Adrenal gland (tissue), 9 donors: ENCODE measurements at regions not wholly inside any gene's neighbourhood (a gene's known extent, or its start where the extent isn't known, plus 50 kb on each side); places are given as distances from the start of the nearest gene placed in this dataset.
A peak's percentile ranks its signal among the peaks of the same experiment; 100 is the strongest.
"Not testable (repeated sequence)": the region's sequence is repeated elsewhere in the genome, so short reads cannot be mapped to it uniquely, and the experiment has no call there.

Source experiments
- DNase-seq, 7 donors: peaks; one replicate each; pipeline ENCODE4 v3.0.0-alpha.2; 2019 to 2020
- H3K27ac ChIP-seq, 5 donors: fragments of 200-600 bp; sonication (generic) in 4 of 5; 1 replicate in 3 of 5; 2 replicates in 2 of 5; pipeline versions ENCODE4 v1.5.1 to v1.8.0; 2016 to 2020; ENCODE audit warnings: mild to moderate bottlenecking in 1 of 5
- H3K27me3 ChIP-seq: fragments of 200-600 bp; 2 replicates; pipeline ENCODE4 v1.8.0; 2021
- H3K36me3 ChIP-seq, 2 donors: fragments of 200-600 bp; replicated peaks in 1 of 2; 1 replicate in 1 of 2; 2 replicates in 1 of 2; pipeline versions ENCODE4 v1.5.1 to v1.8.0; 2018 to 2022
- H3K4me1 ChIP-seq, 2 donors: fragments of 200-600 bp; replicated peaks in 1 of 2; 1 replicate in 1 of 2; 2 replicates in 1 of 2; pipeline versions ENCODE4 v1.5.1 to v1.8.0; 2018 to 2021
- H3K4me3 ChIP-seq, 4 donors: fragments of 200-600 bp; sonication (generic) in 3 of 4; one replicate each; pipeline ENCODE4 v1.5.1; 2016 to 2018
- H3K9me3 ChIP-seq, 3 donors: fragments of 200-600 bp; sonication (generic) in 1 of 3; replicated peaks in 1 of 3; 1 replicate in 2 of 3; 2 replicates in 1 of 3; pipeline versions ENCODE4 v1.5.1 to v1.8.0; 2016 to 2021
- POLR2A ChIP-seq, 2 donors: fragments of 450-650 bp; IDR thresholded peaks; one replicate each; pipeline ENCODE4 v1.6.1; 2017; ENCODE audit warnings: antibody characterized with exemption in 2 of 2, mild to moderate bottlenecking in 2 of 2, moderate library complexity in 1 of 2
- WGBS, 4 donors: extraction: QIAGEN DNeasy Blood & Tissue Kit in 2 of 4; methylation state at CpG; one replicate each; pipeline versions ENCODE4 v1.1.5 to v1.1.7; 2013 to 2017; 5-methylcytosine and 5-hydroxymethylcytosine counted together
- intact Hi-C, 2 donors: fragments of 100-400 bp; cut with DNase I; formaldehyde crosslinking; loops; one replicate each; pipeline versions ENCODE4 v1.14.1 to v1.15.0; 2022 to 2023
- TF ChIP-seq, protein P1 (sequence below), 6 experiments: fragments of 450-650 bp in 4 of 6; fragments of 200-600 bp in 2 of 6; sonication (generic) in 1 of 6; IDR thresholded peaks; 1 replicate in 5 of 6; 2 replicates in 1 of 6; pipeline versions ENCODE4 v1.5.1 to v1.8.0; 2016 to 2021; ENCODE audit warnings: antibody characterized with exemption in 6 of 6, mild to moderate bottlenecking in 2 of 6, moderate library complexity in 1 of 6
- donor health status: healthy with polysubstance abuse.
- donor health status: Bipolar disorder and iron deficiency.
- donor health status: DM: yes; HTN: yes; CAD: no.
- donor health status: DM: no; HTN: no; CAD: no.
- donor health status: DM: no; HTN: no; CAD: no.

DNA sequence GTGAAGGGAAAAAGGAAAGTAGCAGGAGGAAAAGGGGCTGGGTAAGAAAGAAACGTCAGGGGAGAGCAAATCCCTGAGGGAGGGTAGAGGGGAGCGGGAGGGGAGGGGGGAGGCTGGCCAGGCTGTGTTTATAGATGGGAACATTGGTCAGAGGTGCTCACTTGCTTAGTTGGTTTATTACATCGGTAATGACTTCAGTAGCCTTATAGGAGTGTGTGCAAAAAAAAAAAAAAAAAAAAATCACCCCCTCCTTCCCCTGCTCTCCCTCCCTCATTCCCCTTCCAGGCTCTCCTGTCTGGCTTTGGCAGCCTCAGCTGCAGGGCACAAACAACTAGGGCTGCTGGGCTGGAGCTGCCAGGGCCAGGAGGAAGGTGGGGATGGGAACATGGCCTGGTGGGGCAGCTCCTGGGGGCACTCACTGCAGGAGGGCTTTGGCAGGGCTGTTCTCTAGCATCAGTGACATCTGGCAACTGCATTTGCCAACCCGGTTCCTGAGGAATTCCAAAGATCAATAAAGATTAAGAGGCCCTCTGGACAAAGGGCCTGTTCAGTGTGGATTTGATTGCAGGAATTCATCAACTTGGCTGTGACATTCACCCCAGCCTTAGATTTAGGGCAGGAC is 334.5 kb upstream of the FRG2C start:
- DNase-seq: no peak
- Histone ChIP-seq H3K27ac (no peak overlapping the region), H3K4me3 (no peak overlapping the region), H3K36me3 (no peaks in the 10 kb centered on the region), H3K4me1 (no peaks in the 10 kb centered on the region), H3K27me3 (no peaks in the 10 kb centered on the region), H3K9me3 (no peaks in the 10 kb centered on the region)
- TF ChIP-seq, protein P1, sequence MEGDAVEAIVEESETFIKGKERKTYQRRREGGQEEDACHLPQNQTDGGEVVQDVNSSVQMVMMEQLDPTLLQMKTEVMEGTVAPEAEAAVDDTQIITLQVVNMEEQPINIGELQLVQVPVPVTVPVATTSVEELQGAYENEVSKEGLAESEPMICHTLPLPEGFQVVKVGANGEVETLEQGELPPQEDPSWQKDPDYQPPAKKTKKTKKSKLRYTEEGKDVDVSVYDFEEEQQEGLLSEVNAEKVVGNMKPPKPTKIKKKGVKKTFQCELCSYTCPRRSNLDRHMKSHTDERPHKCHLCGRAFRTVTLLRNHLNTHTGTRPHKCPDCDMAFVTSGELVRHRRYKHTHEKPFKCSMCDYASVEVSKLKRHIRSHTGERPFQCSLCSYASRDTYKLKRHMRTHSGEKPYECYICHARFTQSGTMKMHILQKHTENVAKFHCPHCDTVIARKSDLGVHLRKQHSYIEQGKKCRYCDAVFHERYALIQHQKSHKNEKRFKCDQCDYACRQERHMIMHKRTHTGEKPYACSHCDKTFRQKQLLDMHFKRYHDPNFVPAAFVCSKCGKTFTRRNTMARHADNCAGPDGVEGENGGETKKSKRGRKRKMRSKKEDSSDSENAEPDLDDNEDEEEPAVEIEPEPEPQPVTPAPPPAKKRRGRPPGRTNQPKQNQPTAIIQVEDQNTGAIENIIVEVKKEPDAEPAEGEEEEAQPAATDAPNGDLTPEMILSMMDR (IDR thresholded peaks at IDR 0.05): no peak
- TF ChIP-seq POLR2A (IDR thresholded peaks at IDR 0.05): no peak
- intact Hi-C loops: no loop called here
- 53 to 66% (median 61%) methylated on average over 4 of the region's 4 CpGs for WGBS, 4 donors

DNA sequence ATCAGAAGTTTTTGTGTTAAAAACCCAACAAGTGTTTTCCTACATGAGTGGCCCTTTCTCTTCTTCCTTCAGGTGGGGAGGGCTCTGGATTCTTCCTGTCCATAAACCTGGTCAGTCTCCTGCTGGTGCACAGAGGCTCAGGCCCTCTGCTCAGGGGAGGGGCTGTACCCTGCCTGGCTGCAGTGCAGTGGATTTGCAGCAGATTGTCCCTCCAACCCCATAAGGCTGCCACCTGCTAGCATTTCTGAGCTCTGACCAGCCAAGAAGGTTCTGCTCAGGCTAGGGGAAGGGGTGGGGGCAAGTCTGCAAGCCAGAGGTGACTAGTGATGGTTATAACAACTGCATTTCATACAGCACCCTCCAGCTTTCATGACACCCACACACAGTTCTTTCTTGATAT is 333.7 kb upstream of the FRG2C start:
- intact Hi-C loops, DNase-seq, H3K4me3 ChIP-seq, H3K9me3 ChIP-seq, H3K4me1 ChIP-seq, H3K27ac ChIP-seq, H3K27me3 ChIP-seq, H3K36me3 ChIP-seq: not testable (repeated sequence)

DNA sequence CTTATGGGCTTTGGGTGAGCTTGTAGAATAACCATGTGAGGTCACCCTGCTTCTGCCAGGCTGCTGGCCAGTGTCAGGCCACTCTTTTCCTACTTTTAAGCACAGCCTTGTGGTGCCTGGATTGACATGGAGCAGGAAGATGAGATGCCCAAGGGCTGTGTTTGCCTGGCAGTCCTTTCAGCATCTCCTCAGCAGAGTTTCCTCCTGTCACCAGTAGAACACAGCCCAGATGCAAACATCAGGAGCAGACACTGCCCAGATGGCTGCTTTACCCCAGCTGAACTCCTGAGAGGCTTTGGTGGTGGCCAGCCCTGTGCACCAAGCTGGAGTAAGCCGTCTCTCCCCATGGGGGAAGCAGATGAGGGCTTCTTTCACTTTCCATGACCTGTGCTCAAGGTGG is 332.0 kb upstream of the FRG2C start:
- H3K4me1 ChIP-seq, H3K9me3 ChIP-seq, H3K4me3 ChIP-seq, H3K27ac ChIP-seq, H3K36me3 ChIP-seq, intact Hi-C loops, H3K27me3 ChIP-seq: not testable (repeated sequence)
- WGBS, 4 donors: 83 to 86% (median 85%) methylated on average over 1 of the region's 1 CpG; no CpG with 5 or more reads in 1 of the 4 donors
- DNase-seq: peak in 1 of 7 donors; percentile 69

DNA sequence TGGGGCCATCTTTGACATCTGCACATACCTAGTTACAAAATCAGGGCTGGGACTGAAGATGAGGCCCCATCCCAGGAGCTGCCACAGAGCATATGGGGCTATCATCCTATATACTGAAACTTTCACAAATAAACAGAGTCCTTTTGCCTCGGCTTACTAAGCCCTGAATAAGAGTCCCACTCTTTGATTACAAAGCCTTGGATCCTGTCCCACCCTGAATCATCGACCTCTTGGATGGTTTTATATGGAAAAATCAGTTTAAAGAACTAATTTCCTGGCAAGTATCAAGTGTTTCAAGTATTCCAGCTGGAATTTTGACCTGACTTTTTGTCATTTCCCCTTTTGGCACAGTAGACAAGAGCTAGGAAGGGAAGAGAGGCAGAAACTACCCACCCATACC is 331.3 kb upstream of the FRG2C start:
- intact Hi-C loops: no loop called here
- H3K27me3 ChIP-seq: no peaks in the 10 kb centered on the region
- H3K27ac ChIP-seq: no peak overlapping the region
- H3K36me3 ChIP-seq: no peaks in the 10 kb centered on the region
- no peak for TF ChIP-seq POLR2A (IDR thresholded peaks at IDR 0.05)
- TF ChIP-seq, protein P1 (IDR thresholded peaks at IDR 0.05): no peak
- no peaks in the 10 kb centered on the region for H3K4me1 ChIP-seq
- peak in 2 of 7 donors; percentile 26 to 43 for DNase-seq
- 13 to 30% (median 25%) methylated on average over 2 of the region's 2 CpGs for WGBS, 4 donors
- no peak overlapping the region for H3K4me3 ChIP-seq
- H3K9me3 ChIP-seq: no peaks in the 10 kb centered on the region

DNA sequence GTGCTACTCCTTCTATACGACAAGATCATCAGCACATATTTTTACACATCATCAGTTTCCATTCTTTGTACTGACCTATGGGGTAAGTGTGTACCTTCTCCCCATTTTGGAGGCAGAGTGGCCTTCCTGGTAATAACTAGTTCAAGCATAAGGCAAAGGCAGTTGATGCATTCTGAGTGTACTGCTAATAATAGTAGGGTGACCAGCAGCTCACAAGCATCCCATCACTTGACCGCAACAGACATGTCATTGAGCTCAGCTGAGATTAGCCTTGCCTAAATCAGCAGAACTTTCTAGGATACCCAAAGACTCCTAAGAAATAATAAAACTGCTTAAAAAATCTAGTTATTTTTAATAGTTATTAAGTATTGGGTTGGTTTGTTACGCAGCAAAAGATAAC is 329.8 kb upstream of the FRG2C start:
- H3K36me3 ChIP-seq: no peaks in the 10 kb centered on the region
- no peak for DNase-seq
- intact Hi-C loops: no loop called here
- H3K9me3 ChIP-seq: no peaks in the 10 kb centered on the region
- H3K4me1 ChIP-seq: no peaks in the 10 kb centered on the region
- no peak overlapping the region for H3K27ac ChIP-seq
- no peak overlapping the region for H3K4me3 ChIP-seq
- no peaks in the 10 kb centered on the region for H3K27me3 ChIP-seq
- TF ChIP-seq POLR2A (IDR thresholded peaks at IDR 0.05): no peak
- TF ChIP-seq, protein P1 (IDR thresholded peaks at IDR 0.05): no peak
- 94 to 97% (median 95%) methylated on average over 3 of the region's 3 CpGs for WGBS, 4 donors
